ENCODE measurements at regions not wholly inside any gene's neighbourhood (a gene's known extent, or its start where the extent isn't known, plus 50 kb on each side); places are given as distances from the start of the nearest gene placed in this dataset.

DNA sequence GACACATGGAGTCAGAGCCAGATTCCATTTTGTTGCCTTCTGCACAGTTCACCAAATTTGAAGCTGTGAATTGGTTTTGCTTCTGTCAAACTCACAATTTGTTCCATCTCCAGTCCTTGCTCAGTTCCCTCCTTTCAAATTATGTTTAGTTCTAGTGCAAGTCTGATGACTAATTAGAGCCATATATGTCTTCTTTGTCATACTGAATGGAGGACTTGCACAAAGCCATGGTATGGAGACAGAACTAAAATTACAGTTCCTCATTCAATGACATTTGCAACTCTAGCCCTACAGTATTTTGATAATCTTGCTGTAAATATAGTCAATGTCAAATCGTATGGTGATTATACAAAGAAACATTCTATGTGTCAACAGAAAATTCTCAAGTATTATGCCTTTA, 936.9 kb upstream of the CELF4 start:
- TF ChIP-seq, protein P1, sequence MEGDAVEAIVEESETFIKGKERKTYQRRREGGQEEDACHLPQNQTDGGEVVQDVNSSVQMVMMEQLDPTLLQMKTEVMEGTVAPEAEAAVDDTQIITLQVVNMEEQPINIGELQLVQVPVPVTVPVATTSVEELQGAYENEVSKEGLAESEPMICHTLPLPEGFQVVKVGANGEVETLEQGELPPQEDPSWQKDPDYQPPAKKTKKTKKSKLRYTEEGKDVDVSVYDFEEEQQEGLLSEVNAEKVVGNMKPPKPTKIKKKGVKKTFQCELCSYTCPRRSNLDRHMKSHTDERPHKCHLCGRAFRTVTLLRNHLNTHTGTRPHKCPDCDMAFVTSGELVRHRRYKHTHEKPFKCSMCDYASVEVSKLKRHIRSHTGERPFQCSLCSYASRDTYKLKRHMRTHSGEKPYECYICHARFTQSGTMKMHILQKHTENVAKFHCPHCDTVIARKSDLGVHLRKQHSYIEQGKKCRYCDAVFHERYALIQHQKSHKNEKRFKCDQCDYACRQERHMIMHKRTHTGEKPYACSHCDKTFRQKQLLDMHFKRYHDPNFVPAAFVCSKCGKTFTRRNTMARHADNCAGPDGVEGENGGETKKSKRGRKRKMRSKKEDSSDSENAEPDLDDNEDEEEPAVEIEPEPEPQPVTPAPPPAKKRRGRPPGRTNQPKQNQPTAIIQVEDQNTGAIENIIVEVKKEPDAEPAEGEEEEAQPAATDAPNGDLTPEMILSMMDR (IDR thresholded peaks at IDR 0.05): no peak
- TF ChIP-seq POLR2A (IDR thresholded peaks at IDR 0.05) (no peak), EP300 (IDR thresholded peaks at IDR 0.05) (no peak)
